ENCODE measurements at regions not wholly inside any gene's neighbourhood (a gene's known extent, or its start where the extent isn't known, plus 50 kb on each side); places are given as distances from the start of the nearest gene placed in this dataset.

GRCh38 chr4:128548381-128548780, 260.8 kb upstream of the PGRMC2 start:
- ChIA-PET CTCF (no interaction called here), POLR2A (no interaction called here)
- Histone ChIP-seq H3K9me3 (ENCODE audit: control insufficient read depth, insufficient read depth, low read depth, low read length) (no peaks in the 10 kb centered on the region), H3K36me3 (ENCODE audit: control insufficient read depth in 2 of 2, insufficient read depth in 1 of 2, low read length in 2 of 2) (no peaks in the 10 kb centered on the region), H3K4me1 (ENCODE audit: control insufficient read depth, insufficient read depth, low read length) (no peaks in the 10 kb centered on the region), H3K27ac (ENCODE audit: extremely low read depth, low read depth, low read length) (no peak overlapping the region), H3K4me3 (ENCODE audit: low read depth, low read length) (no peak overlapping the region)
- no peak for TF ChIP-seq AEBP2 (tag by site-specific recombination; IDR thresholded peaks at IDR 0.05; ENCODE audit: borderline replicate concordance)
- TF ChIP-seq ZBTB11 (tag by site-specific recombination; conservative IDR thresholded peaks at IDR 0.05; ENCODE audit: low read depth), result no peak
- no peak for TF ChIP-seq MEIS1 (CRISPR knock-in tag; IDR thresholded peaks at IDR 0.05; ENCODE audit: borderline replicate concordance)
- TF ChIP-seq ZBTB10 (tag by site-specific recombination; IDR thresholded peaks at IDR 0.05), result no peak
- TF ChIP-seq SP2 (tag by site-specific recombination; IDR thresholded peaks at IDR 0.05), result no peak
- TF ChIP-seq ZNF549 (tag by site-specific recombination; IDR thresholded peaks at IDR 0.05), result no peak
- no peak for TF ChIP-seq KLF8 (tag by site-specific recombination; IDR thresholded peaks at IDR 0.05)
- no peak for TF ChIP-seq OVOL3 (tag by site-specific recombination; IDR thresholded peaks at IDR 0.05)
- no peak for TF ChIP-seq ZNF600 (tag by site-specific recombination; IDR thresholded peaks at IDR 0.05)
- no peak for TF ChIP-seq ZNF354C (tag by site-specific recombination; IDR thresholded peaks at IDR 0.05; ENCODE audit: borderline replicate concordance, low read depth)
- no peak for TF ChIP-seq ZNF585B (tag by site-specific recombination; IDR thresholded peaks at IDR 0.05)
- no peak for TF ChIP-seq ZNF501 (tag by site-specific recombination; IDR thresholded peaks at IDR 0.05)

GRCh38 chr4:128544272-128544671, 256.7 kb upstream of the PGRMC2 start:
- H3K36me3 ChIP-seq (ENCODE audit: control insufficient read depth in 2 of 2, insufficient read depth in 1 of 2, low read length in 2 of 2), result no peaks in the 10 kb centered on the region
- ChIA-PET POLR2A (no interaction called here), CTCF (interaction anchor here (1.3 kb wide), 1 partner anchor 88 kb away, joined by 3 read pairs; no protein-coding TSS in a partner anchor)
- H3K4me1 ChIP-seq (ENCODE audit: control insufficient read depth, insufficient read depth, low read length), result no peaks in the 10 kb centered on the region
- no peak overlapping the region for H3K4me3 ChIP-seq (ENCODE audit: low read depth, low read length)
- H3K9me3 ChIP-seq (ENCODE audit: control insufficient read depth, insufficient read depth, low read depth, low read length), result no peaks in the 10 kb centered on the region
- H3K27ac ChIP-seq (ENCODE audit: extremely low read depth, low read depth, low read length), result no peak overlapping the region
- TF ChIP-seq PRDM2 (tag by site-specific recombination; IDR thresholded peaks at IDR 0.05; ENCODE audit: borderline replicate concordance) (no peak), ZNF707 (tag by site-specific recombination; IDR thresholded peaks at IDR 0.05) (no peak), BCL11A (tag by site-specific recombination; IDR thresholded peaks at IDR 0.05; ENCODE audit: low read depth) (no peak), ZBTB7A (tag by site-specific recombination; IDR thresholded peaks at IDR 0.05; ENCODE audit: low read depth) (no peak), ZNF366 (tag by site-specific recombination; conservative IDR thresholded peaks at IDR 0.05) (no peak), ZXDB (tag by site-specific recombination; IDR thresholded peaks at IDR 0.05) (no peak), HOXA7 (CRISPR knock-in tag; IDR thresholded peaks at IDR 0.05; ENCODE audit: borderline replicate concordance) (no peak), ZNF335 (tag by site-specific recombination; conservative IDR thresholded peaks at IDR 0.05) (no peak), ZFP37 (tag by site-specific recombination; IDR thresholded peaks at IDR 0.05) (no peak)

Data from HEK293 (cell line).